ENCODE measurements at regions not wholly inside any gene's neighbourhood (a gene's known extent, or its start where the extent isn't known, plus 50 kb on each side); places are given as distances from the start of the nearest gene placed in this dataset.

GRCh38 chr14:59126714-59127436 lies 61.6 kb upstream of the DAAM1 start:
- TF ChIP-seq EZH2phosphoT487 (IDR thresholded peaks at IDR 0.05; ENCODE audit: borderline replicate concordance, low read length) (no peak), CTCF (IDR thresholded peaks at IDR 0.05; ENCODE audit: low read depth, low read length, poor library complexity, severe bottlenecking) (peak; percentile 81)
- H3K4me3 ChIP-seq (ENCODE audit: low read length), result no peak overlapping the region
- no peak overlapping the region for H3K27ac ChIP-seq (ENCODE audit: low read depth, low read length)
- peaks cover 25% of the 10 kb centered on the region for H3K4me1 ChIP-seq (ENCODE audit: control insufficient read depth, low read length)
- H3K9me3 ChIP-seq (ENCODE audit: control insufficient read depth, insufficient read depth, low read length), result no peaks in the 10 kb centered on the region
- H3K36me3 ChIP-seq (ENCODE audit: control insufficient read depth, low read length), result no peaks in the 10 kb centered on the region
- H4K20me1 ChIP-seq (ENCODE audit: control insufficient read depth, insufficient read depth, low read depth, low read length), result no peaks in the 10 kb centered on the region
- H3F3A ChIP-seq (ENCODE audit: control insufficient read depth, insufficient read depth), result no peaks in the 10 kb centered on the region
- peaks cover 2% of the 10 kb centered on the region for H3K27me3 ChIP-seq (ENCODE audit: control insufficient read depth, low read length)
- H3K79me2 ChIP-seq (ENCODE audit: control insufficient read depth, low read length), result no peaks in the 10 kb centered on the region
- no peaks in the 10 kb centered on the region for H3K9me2 ChIP-seq (replicated peaks; ENCODE audit: control insufficient read depth, low read length)
- H3K4me2 ChIP-seq (ENCODE audit: low read length), result no peak overlapping the region

GRCh38 chr14:59127437-59127732 lies 61.1 kb upstream of the DAAM1 start:
- Histone ChIP-seq H3K9me3 (ENCODE audit: control insufficient read depth, insufficient read depth, low read length) (no peaks in the 10 kb centered on the region), H3K4me2 (ENCODE audit: low read length) (no peak overlapping the region), H3K79me2 (ENCODE audit: control insufficient read depth, low read length) (no peaks in the 10 kb centered on the region), H4K20me1 (ENCODE audit: control insufficient read depth, insufficient read depth, low read depth, low read length) (no peaks in the 10 kb centered on the region), H3K27me3 (ENCODE audit: control insufficient read depth, low read length) (no peaks in the 10 kb centered on the region), H3K9me2 (replicated peaks; ENCODE audit: control insufficient read depth, low read length) (no peaks in the 10 kb centered on the region), H3K27ac (ENCODE audit: low read depth, low read length) (no peak overlapping the region), H3K4me3 (ENCODE audit: low read length) (no peak overlapping the region), H3K36me3 (ENCODE audit: control insufficient read depth, low read length) (no peaks in the 10 kb centered on the region), H3F3A (ENCODE audit: control insufficient read depth, insufficient read depth) (no peaks in the 10 kb centered on the region), H3K4me1 (ENCODE audit: control insufficient read depth, low read length) (peaks cover 25% of the 10 kb centered on the region)
- TF ChIP-seq EZH2phosphoT487 (IDR thresholded peaks at IDR 0.05; ENCODE audit: borderline replicate concordance, low read length), result no peak
- no peak for TF ChIP-seq CTCF (IDR thresholded peaks at IDR 0.05; ENCODE audit: low read depth, low read length, poor library complexity, severe bottlenecking)

GRCh38 chr14:59130462-59130861 lies 58.0 kb upstream of the DAAM1 start:
- Histone ChIP-seq H3K27ac (ENCODE audit: low read depth, low read length) (no peak overlapping the region), H3K4me1 (ENCODE audit: control insufficient read depth, low read length) (peaks cover 22% of the 10 kb centered on the region), H3K4me2 (ENCODE audit: low read length) (no peak overlapping the region), H3K9me2 (replicated peaks; ENCODE audit: control insufficient read depth, low read length) (no peaks in the 10 kb centered on the region), H4K20me1 (ENCODE audit: control insufficient read depth, insufficient read depth, low read depth, low read length) (no peaks in the 10 kb centered on the region), H3K27me3 (ENCODE audit: control insufficient read depth, low read length) (no peaks in the 10 kb centered on the region), H3K9me3 (ENCODE audit: control insufficient read depth, insufficient read depth, low read length) (no peaks in the 10 kb centered on the region), H3K36me3 (ENCODE audit: control insufficient read depth, low read length) (no peaks in the 10 kb centered on the region), H3F3A (ENCODE audit: control insufficient read depth, insufficient read depth) (no peaks in the 10 kb centered on the region), H3K4me3 (ENCODE audit: low read length) (no peak overlapping the region), H3K79me2 (ENCODE audit: control insufficient read depth, low read length) (no peaks in the 10 kb centered on the region)
- no peak for TF ChIP-seq CTCF (IDR thresholded peaks at IDR 0.05; ENCODE audit: low read depth, low read length, poor library complexity, severe bottlenecking)
- no peak for TF ChIP-seq EZH2phosphoT487 (IDR thresholded peaks at IDR 0.05; ENCODE audit: borderline replicate concordance, low read length)

Measured in DOHH2 (cell line).